GM10248 (cell line): ENCODE measurements at regions not wholly inside any gene's neighbourhood (a gene's known extent, or its start where the extent isn't known, plus 50 kb on each side); places are given as distances from the start of the nearest gene placed in this dataset.

ENCODE experiments used
- CTCF ChIA-PET: fragments of 300-600 bp; sonication (Branson Sonifier 250); formaldehyde crosslinking; extraction: SDS; loops from one replicate; lab custom pipeline; 2021; ENCODE audit warnings: antibody characterized with exemption; lab: Yijun Ruan, JAX
- POLR2A ChIA-PET: fragments of 350-650 bp; sonication (Branson Sonifier 250); formaldehyde crosslinking; extraction: SDS; loops from one replicate; lab custom pipeline; 2020; ENCODE audit warnings: antibody characterized with exemption; lab: Yijun Ruan, JAX
- DNase-seq: peaks from one replicate; pipeline ENCODE4 v3.0.0; 2012; ENCODE audit errors: extremely low spot score
- TF ChIP-seq, protein P1 (sequence below): IDR thresholded peaks from 2 replicates; pipeline ENCODE4 v1.5.1; 2012; ENCODE audit warnings: mild to moderate bottlenecking, low read depth; ENCODE audit errors: extremely low read depth, missing control alignments, control extremely low read depth

DNA sequence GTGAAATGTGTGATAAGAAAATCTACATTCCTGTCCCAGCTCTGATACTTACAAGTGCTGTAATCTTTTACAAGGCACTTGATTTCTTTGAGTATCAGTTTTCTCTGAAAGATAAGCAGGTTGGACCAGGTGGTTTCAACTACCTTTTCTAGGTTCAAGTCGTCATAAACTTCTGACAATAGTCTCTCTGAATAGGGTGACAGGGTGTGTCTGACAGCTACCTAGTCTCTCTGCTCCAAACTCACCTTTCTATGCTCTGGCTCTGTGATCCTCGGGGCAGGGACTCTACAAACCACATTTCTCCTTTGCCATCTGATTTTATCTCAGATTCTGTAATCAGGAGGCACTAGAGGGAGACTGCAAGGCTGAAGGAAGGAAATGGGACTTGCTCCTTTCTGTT is 137.7 kb upstream of the SYT1 start:
- TF ChIP-seq, protein P1, sequence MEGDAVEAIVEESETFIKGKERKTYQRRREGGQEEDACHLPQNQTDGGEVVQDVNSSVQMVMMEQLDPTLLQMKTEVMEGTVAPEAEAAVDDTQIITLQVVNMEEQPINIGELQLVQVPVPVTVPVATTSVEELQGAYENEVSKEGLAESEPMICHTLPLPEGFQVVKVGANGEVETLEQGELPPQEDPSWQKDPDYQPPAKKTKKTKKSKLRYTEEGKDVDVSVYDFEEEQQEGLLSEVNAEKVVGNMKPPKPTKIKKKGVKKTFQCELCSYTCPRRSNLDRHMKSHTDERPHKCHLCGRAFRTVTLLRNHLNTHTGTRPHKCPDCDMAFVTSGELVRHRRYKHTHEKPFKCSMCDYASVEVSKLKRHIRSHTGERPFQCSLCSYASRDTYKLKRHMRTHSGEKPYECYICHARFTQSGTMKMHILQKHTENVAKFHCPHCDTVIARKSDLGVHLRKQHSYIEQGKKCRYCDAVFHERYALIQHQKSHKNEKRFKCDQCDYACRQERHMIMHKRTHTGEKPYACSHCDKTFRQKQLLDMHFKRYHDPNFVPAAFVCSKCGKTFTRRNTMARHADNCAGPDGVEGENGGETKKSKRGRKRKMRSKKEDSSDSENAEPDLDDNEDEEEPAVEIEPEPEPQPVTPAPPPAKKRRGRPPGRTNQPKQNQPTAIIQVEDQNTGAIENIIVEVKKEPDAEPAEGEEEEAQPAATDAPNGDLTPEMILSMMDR, result no peak
- ChIA-PET POLR2A (no interaction called here), CTCF (interaction anchor here (0.8 kb wide), 1 partner anchor 10 kb away, joined by 4 read pairs; no protein-coding TSS in a partner anchor)
- DNase-seq, result no peak

DNA sequence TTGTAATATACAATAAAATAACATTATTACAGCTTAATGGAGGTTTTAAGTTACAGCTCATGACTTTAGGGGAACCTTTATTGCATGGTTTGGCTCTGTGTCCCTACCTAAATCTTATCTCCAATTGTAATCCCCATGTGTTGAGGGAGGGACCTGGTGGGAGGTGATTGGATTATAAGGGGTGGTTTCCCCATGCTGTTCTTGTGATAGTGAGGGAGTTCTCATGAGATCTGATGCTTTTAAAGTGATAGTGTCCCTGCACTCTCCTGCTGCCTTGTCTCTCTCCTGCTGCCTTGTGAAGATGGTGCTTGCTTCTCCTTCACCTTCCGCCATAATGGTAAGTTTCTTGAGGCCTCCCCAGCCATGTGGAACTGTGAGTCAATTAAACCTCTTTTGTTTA is 132.1 kb upstream of the SYT1 start:
- TF ChIP-seq, protein P1, result no peak
- POLR2A ChIA-PET, result no interaction called here
- CTCF ChIA-PET, result no interaction called here
- no peak for DNase-seq

DNA sequence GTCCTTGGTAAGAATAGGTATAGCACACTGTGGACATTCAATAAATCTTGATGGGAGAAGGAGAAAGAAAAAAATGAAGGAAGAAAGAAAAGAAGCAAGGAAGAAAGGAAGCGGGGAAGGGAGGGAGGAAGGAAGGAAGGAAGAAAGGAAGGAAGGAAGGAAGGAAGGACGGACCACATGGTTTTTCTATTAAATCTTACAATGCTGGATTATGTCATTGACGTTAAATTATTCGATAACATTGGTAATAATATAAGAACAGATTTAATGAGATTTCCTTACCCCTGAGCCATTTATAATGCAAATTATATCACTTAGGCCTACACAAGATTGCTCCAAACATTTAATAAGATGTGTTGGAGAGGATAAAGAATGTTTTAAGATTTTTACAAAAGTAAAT is 124.9 kb upstream of the SYT1 start:
- TF ChIP-seq, protein P1, result no peak
- POLR2A ChIA-PET, result no interaction called here
- CTCF ChIA-PET, result no interaction called here
- DNase-seq, result no peak

- DNase-seq, result no peak
- CTCF ChIA-PET, result interaction anchor here (1.2 to 2.2 kb wide), 3 partner anchors 8 to 23 kb away, joined by 3 to 9 read pairs (median 4); no protein-coding TSS in a partner anchor
- TF ChIP-seq, protein P1, result no peak
- POLR2A ChIA-PET, result no interaction called here
Measured at GRCh38 chr12:78746001-78746400, 118.6 kb upstream of the SYT1 start.

GRCh38 chr12:78753058-78753457 is 111.5 kb upstream of the SYT1 start:
- TF ChIP-seq, protein P1, result no peak
- ChIA-PET POLR2A (no interaction called here), CTCF (no interaction called here)
- no peak for DNase-seq

DNA sequence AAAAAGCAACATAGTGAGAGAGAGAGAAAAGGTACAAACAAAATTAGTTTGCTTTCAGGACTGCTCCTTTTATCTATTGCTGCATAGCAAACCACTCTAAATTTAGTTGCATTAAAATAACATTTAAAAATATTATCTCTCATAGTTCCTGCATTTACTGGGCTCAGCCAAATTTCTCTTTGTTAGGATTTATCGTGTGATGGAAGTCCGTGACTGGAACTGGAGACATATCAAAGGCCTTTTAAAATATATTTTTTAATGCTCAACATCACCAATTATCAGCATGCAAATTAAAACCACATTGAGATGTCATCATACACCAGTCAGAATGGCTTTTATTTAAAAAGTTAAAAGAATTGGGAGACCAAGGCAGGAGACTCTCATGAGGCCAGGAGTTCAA is 107.6 kb upstream of the SYT1 start:
- POLR2A ChIA-PET, result no interaction called here
- no peak for DNase-seq
- CTCF ChIA-PET, result no interaction called here
- TF ChIP-seq, protein P1, result no peak

- TF ChIP-seq, protein P1, result no peak
- ChIA-PET POLR2A (no interaction called here), CTCF (interaction anchor here (1.0 kb wide), 1 partner anchor 9 kb away, joined by 4 read pairs; no protein-coding TSS in a partner anchor)
- no peak for DNase-seq
Measured at GRCh38 chr12:78759367-78759766, 105.2 kb upstream of the SYT1 start.
